DND-41 (cell line): ENCODE measurements at regions not wholly inside any gene's neighbourhood (a gene's known extent, or its start where the extent isn't known, plus 50 kb on each side); places are given as distances from the start of the nearest gene placed in this dataset.

Source experiments
- CTCF ChIP-seq: IDR thresholded peaks from 2 replicates; pipeline ENCODE4 v1.5.1; 2012; ENCODE audit warnings: borderline replicate concordance, low read length, moderate library complexity, mild to moderate bottlenecking; ENCODE audit not compliant: poor library complexity, severe bottlenecking; ENCODE audit errors: extremely low read depth
- EZH2 ChIP-seq: IDR thresholded peaks from 3 replicates; pipeline ENCODE4 v1.6.1; 2012; ENCODE audit warnings: borderline replicate concordance, low read depth, mild to moderate bottlenecking, moderate library complexity, low read length, inconsistent platforms; ENCODE audit not compliant: severe bottlenecking

- TF ChIP-seq CTCF (no peak), EZH2 (no peak)
Measured at GRCh38 chr6:11923621-11924020, 88.5 kb upstream of the HIVEP1 start.
